ENCODE measurements at regions not wholly inside any gene's neighbourhood (a gene's known extent, or its start where the extent isn't known, plus 50 kb on each side); places are given as distances from the start of the nearest gene placed in this dataset.

GRCh38 chr7:46177821-46178220 is 256.7 kb upstream of the IGFBP3 start (continued):
- TF ChIP-seq REST (IDR thresholded peaks at IDR 0.05; ENCODE audit: unreplicated experiment): no peak
- TF ChIP-seq STAT1 (IDR thresholded peaks at IDR 0.05; ENCODE audit: unreplicated experiment): no peak
- no peak for TF ChIP-seq JUNB (IDR thresholded peaks at IDR 0.05; ENCODE audit: unreplicated experiment)
- TF ChIP-seq NANOG (IDR thresholded peaks at IDR 0.05; ENCODE audit: borderline replicate concordance): no peak
- no peak for TF ChIP-seq CREB1 (CRISPR knock-in tag; IDR thresholded peaks at IDR 0.05; ENCODE audit: low read depth)

GRCh38 chr7:46175221-46175620 is 254.1 kb upstream of the IGFBP3 start:
- H3K9me3 Mint-ChIP-seq: no peaks in the 10 kb centered on the region
- no peaks in the 10 kb centered on the region for H3K4me1 ChIP-seq (ENCODE audit: insufficient read depth)
- no peak overlapping the region; the same call in 1 of the 2 replicates for H3K27ac Mint-ChIP-seq
- ATAC-seq (no peak), DNase-seq (ENCODE audit: low spot score) (no peak)
- H3K36me3 Mint-ChIP-seq (ENCODE audit: low read depth): no peaks in the 10 kb centered on the region
- H3K4me3 Mint-ChIP-seq: no peak overlapping the region
- no peaks in the 10 kb centered on the region for H4K20me1 ChIP-seq (replicated peaks; ENCODE audit: insufficient read depth)
- H3K4me1 Mint-ChIP-seq: peaks cover 9% of the 10 kb centered on the region
- no peak overlapping the region for H3K4me3 ChIP-seq
- no peak overlapping the region for H2AFZ ChIP-seq
- H3K27me3 ChIP-seq (ENCODE audit: insufficient read depth): no peaks in the 10 kb centered on the region
- no peaks in the 10 kb centered on the region for H3K36me3 ChIP-seq (ENCODE audit: insufficient read depth)
- H3K27me3 Mint-ChIP-seq (ENCODE audit: insufficient read depth, low read depth, poor library complexity): peaks cover 3% of the 10 kb centered on the region
- H3K9me2 ChIP-seq (ENCODE audit: insufficient read depth): peaks cover 5% of the 10 kb centered on the region; the same call in 1 of the 2 replicates
- no peaks in the 10 kb centered on the region for H3F3A ChIP-seq (replicated peaks; ENCODE audit: low read depth)
- TF ChIP-seq ZNF114 (CRISPR knock-in tag; IDR thresholded peaks at IDR 0.05): no peak
- no peak for TF ChIP-seq CREB1 (CRISPR knock-in tag; IDR thresholded peaks at IDR 0.05; ENCODE audit: low read depth)
- no peak for TF ChIP-seq CTCF (conservative IDR thresholded peaks at IDR 0.05; ENCODE audit: low read depth in 2 of 2)
- TF ChIP-seq ZNF462 (CRISPR knock-in tag; IDR thresholded peaks at IDR 0.05): no peak
- no peak for TF ChIP-seq REST (IDR thresholded peaks at IDR 0.05; ENCODE audit: unreplicated experiment)
- TF ChIP-seq EZH2phosphoT487 (IDR thresholded peaks at IDR 0.05; ENCODE audit: unreplicated experiment): no peak
- TF ChIP-seq POLR2AphosphoS5 (IDR thresholded peaks at IDR 0.05; ENCODE audit: low read depth): no peak
- TF ChIP-seq ZNF331 (CRISPR knock-in tag; IDR thresholded peaks at IDR 0.05; ENCODE audit: low read depth): no peak
- no peak overlapping the region for H3K27ac ChIP-seq (ENCODE audit: low read depth)
- H3K4me2 ChIP-seq: no peak overlapping the region
- H3K79me2 ChIP-seq (replicated peaks; ENCODE audit: insufficient read depth): no peaks in the 10 kb centered on the region
